Mesothelial cell of epicardium (in vitro differentiated cells): ENCODE measurements at regions not wholly inside any gene's neighbourhood (a gene's known extent, or its start where the extent isn't known, plus 50 kb on each side); places are given as distances from the start of the nearest gene placed in this dataset.

Source experiments
- DNase-seq, 2 experiments: peaks; one replicate each; pipeline ENCODE4 v3.0.0; 2021; ENCODE audit warnings: low spot score in 2 of 2; ENCODE audit not compliant: unreplicated experiment in 2 of 2
- H3K27ac Mint-ChIP-seq: 2 replicates; pipeline ENCODE4 v1.8.0; 2021; ENCODE audit warnings: mixed read lengths
- H3K27me3 Mint-ChIP-seq: 2 replicates; pipeline ENCODE4 v1.8.0; 2021; ENCODE audit warnings: low read depth, mixed read lengths
- H3K36me3 Mint-ChIP-seq: 2 replicates; pipeline ENCODE4 v1.8.0; 2021; ENCODE audit warnings: mixed read lengths
- H3K4me1 Mint-ChIP-seq: 2 replicates; pipeline ENCODE4 v1.8.0; 2021; ENCODE audit warnings: mixed read lengths
- H3K4me3 Mint-ChIP-seq: 2 replicates; pipeline ENCODE4 v1.8.0; 2021; ENCODE audit warnings: mild to moderate bottlenecking, moderate library complexity, mixed read lengths
- H3K9me3 Mint-ChIP-seq: 2 replicates; pipeline ENCODE4 v1.8.0; 2021; ENCODE audit warnings: mixed read lengths
- TF ChIP-seq, protein P1 (sequence below): fragments of 200-600 bp; sonication (generic); IDR thresholded peaks from one replicate; pipeline ENCODE4 v1.5.0; 2021; ENCODE audit warnings: antibody characterized with exemption; ENCODE audit not compliant: unreplicated experiment

DNA sequence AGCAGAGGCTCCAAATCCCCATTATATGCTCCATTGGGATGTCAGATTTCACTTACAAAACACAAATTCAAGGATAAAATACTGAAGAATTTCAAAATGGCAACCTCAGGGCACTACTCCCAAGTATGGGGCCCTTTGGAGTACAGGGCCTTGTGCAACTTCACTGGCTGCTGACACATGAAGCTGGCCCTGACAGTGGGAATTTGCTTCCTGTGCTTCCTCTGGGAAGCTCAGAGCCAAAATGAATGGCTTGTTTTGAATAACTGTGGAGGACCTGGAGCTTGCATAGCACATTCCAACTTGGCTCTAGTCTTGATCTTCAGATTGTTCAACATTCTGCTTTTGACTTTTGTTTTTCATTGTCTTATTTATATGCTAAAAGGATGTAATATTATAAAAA, 52.3 kb upstream of the HNF1B start:
- Mint-ChIP-seq H3K9me3 (peaks cover 5% of the 10 kb centered on the region), H3K36me3 (no peaks in the 10 kb centered on the region), H3K4me1 (peaks cover 14% of the 10 kb centered on the region), H3K4me3 (no peak overlapping the region), H3K27ac (no peak overlapping the region), H3K27me3 (peaks cover 17% of the 10 kb centered on the region)
- no peak for DNase-seq
- TF ChIP-seq, protein P1, sequence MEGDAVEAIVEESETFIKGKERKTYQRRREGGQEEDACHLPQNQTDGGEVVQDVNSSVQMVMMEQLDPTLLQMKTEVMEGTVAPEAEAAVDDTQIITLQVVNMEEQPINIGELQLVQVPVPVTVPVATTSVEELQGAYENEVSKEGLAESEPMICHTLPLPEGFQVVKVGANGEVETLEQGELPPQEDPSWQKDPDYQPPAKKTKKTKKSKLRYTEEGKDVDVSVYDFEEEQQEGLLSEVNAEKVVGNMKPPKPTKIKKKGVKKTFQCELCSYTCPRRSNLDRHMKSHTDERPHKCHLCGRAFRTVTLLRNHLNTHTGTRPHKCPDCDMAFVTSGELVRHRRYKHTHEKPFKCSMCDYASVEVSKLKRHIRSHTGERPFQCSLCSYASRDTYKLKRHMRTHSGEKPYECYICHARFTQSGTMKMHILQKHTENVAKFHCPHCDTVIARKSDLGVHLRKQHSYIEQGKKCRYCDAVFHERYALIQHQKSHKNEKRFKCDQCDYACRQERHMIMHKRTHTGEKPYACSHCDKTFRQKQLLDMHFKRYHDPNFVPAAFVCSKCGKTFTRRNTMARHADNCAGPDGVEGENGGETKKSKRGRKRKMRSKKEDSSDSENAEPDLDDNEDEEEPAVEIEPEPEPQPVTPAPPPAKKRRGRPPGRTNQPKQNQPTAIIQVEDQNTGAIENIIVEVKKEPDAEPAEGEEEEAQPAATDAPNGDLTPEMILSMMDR = no peak

DNA sequence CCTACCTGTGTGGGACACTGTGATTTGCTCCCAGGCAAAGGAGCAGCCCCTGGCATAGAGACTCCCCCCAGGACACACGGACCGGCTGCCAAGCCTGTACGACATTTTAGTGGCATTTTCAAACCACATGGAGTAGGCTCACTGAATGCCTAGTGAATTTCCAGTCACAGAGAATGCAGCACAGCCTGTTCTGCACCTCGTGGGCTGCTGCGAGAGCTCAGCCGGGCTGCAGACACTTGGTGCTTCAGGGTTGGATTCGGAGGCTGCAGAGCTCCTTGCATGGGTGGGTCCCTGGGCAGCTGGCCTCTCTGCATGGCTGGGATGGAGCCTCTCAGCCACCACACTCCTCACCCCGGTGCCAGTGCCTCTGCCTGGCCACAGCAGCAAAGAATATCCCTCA, 51.2 kb upstream of the HNF1B start:
- Mint-ChIP-seq H3K4me1 (peaks cover 10% of the 10 kb centered on the region), H3K27ac (no peak overlapping the region), H3K4me3 (no peak overlapping the region), H3K9me3 (peaks cover 5% of the 10 kb centered on the region), H3K36me3 (no peaks in the 10 kb centered on the region), H3K27me3 (peaks cover 12% of the 10 kb centered on the region)
- TF ChIP-seq, protein P1 = no peak
- DNase-seq = no peak
